ENCODE measurements at regions not wholly inside any gene's neighbourhood (a gene's known extent, or its start where the extent isn't known, plus 50 kb on each side); places are given as distances from the start of the nearest gene placed in this dataset.
"Not testable (repeated sequence)": the region's sequence is repeated elsewhere in the genome, so short reads cannot be mapped to it uniquely, and the experiment has no call there.

DNA sequence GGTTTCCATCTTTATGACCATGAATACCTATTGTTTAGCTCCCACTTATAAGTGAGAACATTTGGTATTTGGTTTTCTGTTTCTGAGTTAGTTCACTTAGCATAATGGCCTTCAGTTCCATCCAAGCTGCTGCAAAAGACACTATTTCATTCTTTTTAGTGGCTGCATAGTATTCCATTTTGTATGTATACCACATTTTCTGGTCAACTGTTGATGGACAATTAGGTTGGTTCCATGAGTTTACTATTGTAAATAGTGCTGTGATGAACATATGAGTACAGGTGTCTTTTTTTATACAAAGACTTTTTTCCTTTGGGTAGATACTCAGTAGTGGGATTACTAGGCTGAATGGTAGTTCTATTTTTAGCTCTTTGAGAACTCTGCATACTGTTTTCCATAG is 87.8 kb upstream of the GOT2 start:
- no peak for DNase-seq (ENCODE audit: low spot score)

DNA sequence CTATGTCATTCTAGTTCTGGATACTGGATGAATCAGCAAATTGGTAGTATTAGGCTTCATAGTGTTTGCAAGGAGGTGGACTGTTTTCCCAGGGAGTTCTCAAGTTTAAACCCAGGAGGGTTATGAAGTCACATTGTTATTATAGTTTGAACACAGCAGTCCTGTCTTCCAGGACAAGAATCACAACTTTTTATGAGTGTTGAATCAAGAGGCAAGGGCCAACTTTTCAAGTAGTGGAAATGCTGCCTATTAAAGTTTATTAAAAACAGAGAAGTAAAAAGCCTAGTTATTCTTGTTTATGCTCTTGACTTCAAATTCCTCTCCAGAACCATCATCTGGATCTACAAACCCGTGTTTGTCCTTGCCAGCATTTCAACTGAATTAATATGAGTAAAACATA is 86.3 kb upstream of the GOT2 start:
- DNase-seq (ENCODE audit: low spot score) = no peak

DNA sequence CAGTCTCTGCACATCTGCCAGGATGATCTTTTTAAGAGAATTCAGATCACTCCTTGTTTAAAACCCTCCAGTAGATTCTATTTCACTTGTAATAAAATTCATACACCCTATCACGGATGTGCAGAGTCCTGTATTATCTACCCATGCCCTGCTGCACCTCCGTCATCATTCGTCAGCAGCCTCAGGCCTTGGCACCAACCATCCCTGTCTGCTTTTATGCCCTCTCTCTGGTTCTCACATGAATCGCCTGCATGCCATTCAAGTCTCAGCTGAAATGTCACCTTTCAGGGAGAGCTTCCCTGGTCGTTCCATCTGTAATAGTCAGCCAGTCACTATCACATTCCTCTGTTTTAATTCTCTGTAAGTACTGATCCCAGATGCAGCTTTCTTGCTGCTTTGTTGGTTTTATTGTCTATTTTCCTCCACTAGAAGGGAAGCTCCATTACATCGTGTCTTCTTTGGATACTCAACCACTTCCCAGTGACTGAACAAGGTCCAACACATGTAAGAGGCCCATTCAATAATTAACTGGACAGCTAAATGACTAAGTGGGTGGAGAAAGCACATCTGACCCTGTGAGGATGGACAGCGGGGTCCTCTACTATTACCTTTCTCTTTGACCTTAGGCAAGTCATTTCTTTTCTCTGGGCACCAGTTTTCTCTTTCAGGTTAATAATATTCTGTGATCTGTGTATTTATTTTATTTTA is 81.2 kb upstream of the GOT2 start:
- peak; percentile 17 for DNase-seq (ENCODE audit: low spot score)

DNA sequence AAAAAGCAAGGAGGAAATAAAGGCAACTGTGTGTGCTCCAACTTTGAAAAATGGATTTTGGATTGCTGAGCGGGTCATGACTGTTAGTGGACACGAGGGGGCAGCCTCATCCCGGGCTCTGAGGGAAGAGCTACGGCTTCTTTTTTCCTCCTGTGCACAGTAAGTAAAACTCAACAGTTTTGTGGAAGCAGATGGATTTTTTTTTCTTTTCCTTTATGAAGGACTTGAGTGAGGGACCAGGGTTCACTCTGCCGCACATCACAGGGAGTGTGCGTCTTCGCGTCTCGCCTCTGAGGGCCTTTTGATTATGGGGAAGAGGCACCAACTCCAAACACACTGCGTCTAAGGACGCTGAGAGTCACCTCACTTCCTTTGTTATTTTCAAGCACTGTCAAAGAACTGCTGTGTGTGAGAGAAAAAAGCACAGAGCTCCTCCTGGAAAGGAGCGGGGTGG is 80.3 kb upstream of the GOT2 start:
- DNase-seq (ENCODE audit: low spot score) = peak; percentile 71

DNA sequence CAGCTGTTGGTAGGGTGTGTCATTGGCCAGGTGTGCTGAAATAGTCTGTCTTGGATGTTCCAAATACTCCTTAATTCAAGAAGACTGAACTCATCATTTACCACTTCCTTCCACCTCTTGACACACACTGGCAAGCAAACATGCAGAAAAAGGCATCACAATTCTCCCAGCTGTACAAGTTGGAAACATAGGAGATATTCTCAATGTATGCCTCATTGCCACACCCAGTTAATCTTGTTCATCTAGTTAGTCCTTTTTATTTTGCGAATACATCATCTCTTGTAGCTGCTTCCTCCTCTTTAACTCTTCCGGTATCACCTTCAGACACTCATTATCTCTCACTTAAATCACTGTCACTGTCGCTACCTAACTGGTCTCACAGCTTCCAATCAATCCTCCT is 75.1 kb upstream of the GOT2 start:
- DNase-seq (ENCODE audit: low spot score) = no peak

- no peak for DNase-seq (ENCODE audit: low spot score)
Measured at GRCh38 chr16:58807276-58807675, 73.2 kb upstream of the GOT2 start.

- no peak for DNase-seq (ENCODE audit: low spot score)
Measured at GRCh38 chr16:58801838-58802237, 67.7 kb upstream of the GOT2 start.

GRCh38 chr16:58797137-58797801 is 63.2 kb upstream of the GOT2 start:
- DNase-seq (ENCODE audit: low spot score) = no peak

DNA sequence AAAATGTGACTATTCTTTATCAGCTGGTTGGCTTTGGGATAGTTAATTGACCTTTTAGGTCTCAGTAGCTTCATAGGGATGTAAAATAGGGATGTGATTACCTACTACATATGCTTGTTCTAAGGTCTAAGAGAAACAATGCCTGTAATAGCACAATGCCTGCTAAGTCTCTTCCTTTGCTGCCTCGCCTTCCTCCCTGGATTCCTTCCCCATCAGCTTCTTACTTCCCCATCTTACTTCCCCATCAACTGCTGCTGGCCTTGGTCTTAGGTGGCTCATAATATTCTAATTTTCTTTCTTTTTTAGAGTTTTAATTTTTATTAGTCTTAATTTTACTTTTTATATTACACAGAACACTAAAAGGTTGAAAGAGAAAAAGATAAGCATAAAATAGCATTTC is 59.2 kb upstream of the GOT2 start:
- DNase-seq (ENCODE audit: low spot score) = no peak

DNA sequence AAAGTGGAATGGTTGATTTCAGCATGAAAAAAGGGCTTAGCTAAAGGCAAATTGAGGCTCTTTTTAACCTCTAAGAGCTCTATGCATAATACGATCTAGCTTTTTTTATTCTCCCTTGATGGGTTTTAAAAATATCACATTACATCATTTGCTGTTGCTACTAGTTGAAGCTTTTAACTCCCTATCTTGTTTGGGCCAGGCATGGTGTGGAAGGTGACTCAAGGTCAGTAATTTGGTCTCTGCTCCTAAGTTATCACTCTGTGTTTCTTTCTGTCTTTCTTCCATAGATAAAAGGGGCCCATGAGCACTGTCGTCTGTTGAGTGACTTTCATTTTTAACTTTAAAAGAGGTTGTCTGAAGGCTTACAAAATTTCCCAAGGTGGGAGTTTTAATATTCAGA is 58.1 kb upstream of the GOT2 start:
- no peak for DNase-seq (ENCODE audit: low spot score)

GRCh38 chr16:58790816-58791557 is 56.9 kb upstream of the GOT2 start:
- not testable (repeated sequence) for DNase-seq (ENCODE audit: low spot score)

- DNase-seq (ENCODE audit: low spot score) = no peak
Measured at GRCh38 chr16:58789351-58789750, 55.2 kb upstream of the GOT2 start.

Measured in D341Med (cell line).